Activated CD8-positive, alpha-beta memory T cell treated with anti-CD3 and anti-CD28 coated beads, Interleukin-2, amount 50 U/mL, for 1 hour (primary cell): ENCODE measurements at regions not wholly inside any gene's neighbourhood (a gene's known extent, or its start where the extent isn't known, plus 50 kb on each side); places are given as distances from the start of the nearest gene placed in this dataset.

Experiments used
- DNase-seq: peaks from one replicate; pipeline ENCODE4 v3.0.0-alpha.2; 2020; ENCODE audit errors: extremely low read depth

- no peak for DNase-seq
Observed at GRCh38 chr22:49180683-49181024, 647.0 kb downstream of the BRD1 start.

GRCh38 chr22:49179886-49180682 lies 647.6 kb downstream of the BRD1 start:
- no peak for DNase-seq

- no peak for DNase-seq
Observed at GRCh38 chr22:49179175-49179574, 648.5 kb downstream of the BRD1 start.

GRCh38 chr22:49178246-49179005 lies 649.2 kb downstream of the BRD1 start:
- no peak for DNase-seq

- DNase-seq = no peak
Observed at GRCh38 chr22:49177666-49178065, 650.0 kb downstream of the BRD1 start.

- DNase-seq = no peak
Observed at GRCh38 chr22:49176956-49177355, 650.7 kb downstream of the BRD1 start.

GRCh38 chr22:49170053-49170452 lies 657.6 kb downstream of the BRD1 start:
- no peak for DNase-seq

GRCh38 chr22:49169074-49169744 lies 658.5 kb downstream of the BRD1 start:
- DNase-seq = no peak

- DNase-seq = no peak
Observed at GRCh38 chr22:49168219-49168813, 659.4 kb downstream of the BRD1 start.

- no peak for DNase-seq
Observed at GRCh38 chr22:49166746-49167145, 660.9 kb downstream of the BRD1 start.

- no peak for DNase-seq
Observed at GRCh38 chr22:49166211-49166610, 661.5 kb downstream of the BRD1 start.

GRCh38 chr22:49164773-49165320 lies 662.8 kb downstream of the BRD1 start:
- DNase-seq = no peak

- no peak for DNase-seq
Observed at GRCh38 chr22:49163960-49164690, 663.5 kb downstream of the BRD1 start.

GRCh38 chr22:49163258-49163959 lies 664.3 kb downstream of the BRD1 start:
- no peak for DNase-seq

GRCh38 chr22:49162841-49163240 lies 664.8 kb downstream of the BRD1 start:
- no peak for DNase-seq

GRCh38 chr22:49161002-49161850 lies 666.4 kb downstream of the BRD1 start:
- DNase-seq = no peak

GRCh38 chr22:49160261-49161001 lies 667.2 kb downstream of the BRD1 start:
- DNase-seq = no peak

GRCh38 chr22:49159711-49160110 lies 668.0 kb downstream of the BRD1 start:
- no peak for DNase-seq
